EL (cell line): ENCODE measurements at regions not wholly inside any gene's neighbourhood (a gene's known extent, or its start where the extent isn't known, plus 50 kb on each side); places are given as distances from the start of the nearest gene placed in this dataset.

ENCODE experiments used
- DNase-seq: peaks from one replicate; pipeline ENCODE4 v3.0.0-alpha.2; 2016

GRCh38 chr2:60400462-60401246, 152.8 kb downstream of the BCL11A start:
- no peak for DNase-seq

GRCh38 chr2:60394463-60394862, 159.0 kb downstream of the BCL11A start:
- no peak for DNase-seq

GRCh38 chr2:60391649-60392375, 161.6 kb downstream of the BCL11A start:
- peak; percentile 30 for DNase-seq

- DNase-seq, result no peak
These were observed 162.2 kb downstream of the BCL11A start for GRCh38 chr2:60391230-60391629.

GRCh38 chr2:60386436-60386835, 167.0 kb downstream of the BCL11A start:
- peak; percentile 79 for DNase-seq

GRCh38 chr2:60385648-60386047, 167.8 kb downstream of the BCL11A start:
- DNase-seq, result peak; percentile 92

- DNase-seq, result no peak
These were observed 169.9 kb downstream of the BCL11A start for GRCh38 chr2:60383401-60384143.

- DNase-seq, result no peak
These were observed 173.0 kb downstream of the BCL11A start for GRCh38 chr2:60380411-60380810.

- DNase-seq, result no peak
These were observed 173.8 kb downstream of the BCL11A start for GRCh38 chr2:60379684-60380083.

- no peak for DNase-seq
These were observed 174.2 kb downstream of the BCL11A start for GRCh38 chr2:60379216-60379615.

GRCh38 chr2:60377825-60378224, 175.6 kb downstream of the BCL11A start:
- no peak for DNase-seq

GRCh38 chr2:60376252-60376651, 177.2 kb downstream of the BCL11A start:
- no peak for DNase-seq

- no peak for DNase-seq
These were observed 181.8 kb downstream of the BCL11A start for GRCh38 chr2:60371681-60372080.

GRCh38 chr2:60371219-60371618, 182.2 kb downstream of the BCL11A start:
- no peak for DNase-seq

- no peak for DNase-seq
These were observed 182.6 kb downstream of the BCL11A start for GRCh38 chr2:60370814-60371213.

GRCh38 chr2:60368456-60368855, 185.0 kb downstream of the BCL11A start:
- no peak for DNase-seq

- no peak for DNase-seq
These were observed 187.2 kb downstream of the BCL11A start for GRCh38 chr2:60366135-60366712.

GRCh38 chr2:60365556-60365955, 187.9 kb downstream of the BCL11A start:
- DNase-seq, result peak; percentile 64

GRCh38 chr2:60364491-60364890, 189.0 kb downstream of the BCL11A start:
- DNase-seq, result no peak

- DNase-seq, result no peak
These were observed 192.0 kb downstream of the BCL11A start for GRCh38 chr2:60361498-60361897.

- DNase-seq, result no peak
These were observed 193.9 kb downstream of the BCL11A start for GRCh38 chr2:60359569-60359968.

- DNase-seq, result no peak
These were observed 195.0 kb downstream of the BCL11A start for GRCh38 chr2:60358476-60358875.

GRCh38 chr2:60357996-60358395, 195.5 kb downstream of the BCL11A start:
- DNase-seq, result no peak
